Naive thymus-derived CD8-positive, alpha-beta T cell (primary cell): ENCODE measurements at regions not wholly inside any gene's neighbourhood (a gene's known extent, or its start where the extent isn't known, plus 50 kb on each side); places are given as distances from the start of the nearest gene placed in this dataset.

Experiments used
- ATAC-seq, 2 donors: fragments of 150-1000 bp; cut with Tn5 transposase in 1 of 2; sonication (Bioruptor Pico), chemical (Tn5 transposase) in 1 of 2; 1 replicate in 1 of 2; 2 replicates in 1 of 2; pipeline ENCODE4 v1.10.0; 2021; ENCODE audit warnings: mild to moderate bottlenecking in 2 of 2, moderate library complexity in 2 of 2
- POLR2A ChIA-PET: fragments of 350-600 bp; sonication (Branson Sonifier 250); formaldehyde crosslinking; loops from one replicate; lab custom pipeline; 2021; ENCODE audit warnings: antibody characterized with exemption; lab: Charles Lee
- DNase-seq, 10 donors: peaks; one replicate each; pipeline versions ENCODE4 v3.0.0 to v3.0.0-alpha.2; 2020 to 2022
- H3K27ac Mint-ChIP-seq, 10 donors: one replicate each; pipeline ENCODE4 v1.8.0; 2020 to 2022; ENCODE audit warnings: mild to moderate bottlenecking in 10 of 10, mixed read lengths in 10 of 10, moderate library complexity in 4 of 10, inconsistent platforms in 1 of 10
- H3K27me3 Mint-ChIP-seq, 5 donors: one replicate each; pipeline ENCODE4 v1.8.0; 2021 to 2022; ENCODE audit warnings: mixed read lengths in 5 of 5
- H3K36me3 Mint-ChIP-seq, 3 donors: one replicate each; pipeline ENCODE4 v1.8.0; 2020 to 2022; ENCODE audit warnings: mixed read lengths in 3 of 3, mild to moderate bottlenecking in 2 of 3, inconsistent platforms in 1 of 3
- H3K4me1 Mint-ChIP-seq, 4 donors: one replicate each; pipeline ENCODE4 v1.8.0; 2021 to 2022; ENCODE audit warnings: mixed read lengths in 4 of 4
- H3K4me3 Mint-ChIP-seq, 10 donors: one replicate each; pipeline ENCODE4 v1.8.0; 2020 to 2022; ENCODE audit warnings: mild to moderate bottlenecking in 10 of 10, mixed read lengths in 10 of 10, moderate library complexity in 6 of 10, inconsistent platforms in 1 of 10
- H3K9me3 Mint-ChIP-seq, 9 donors: one replicate each; pipeline ENCODE4 v1.8.0; 2020 to 2022; ENCODE audit warnings: mixed read lengths in 9 of 9, mild to moderate bottlenecking in 3 of 9, inconsistent platforms in 1 of 9, moderate library complexity in 1 of 9

GRCh38 chr16:11439790-11440656 is 94.8 kb downstream of the RMI2 start:
- H3K9me3 Mint-ChIP-seq, result peaks cover 0 to 22% (median 11%) of the 10 kb centered on the region in 9 donors
- peak overlapping the region in 1 of 10 donors; percentile 62 for H3K27ac Mint-ChIP-seq
- H3K4me3 Mint-ChIP-seq, result no peak overlapping the region
- H3K36me3 Mint-ChIP-seq, result peaks cover 2 to 20% (median 6%) of the 10 kb centered on the region in 3 donors
- ATAC-seq (no peak), DNase-seq (no peak)
- H3K27me3 Mint-ChIP-seq, result peaks cover 0 to 3% (median 0%) of the 10 kb centered on the region in 5 donors
- no peaks in the 10 kb centered on the region for H3K4me1 Mint-ChIP-seq
- POLR2A ChIA-PET, result no interaction called here

- ATAC-seq, result no peak
- no peaks in the 10 kb centered on the region for H3K4me1 Mint-ChIP-seq
- DNase-seq, result no peak
- H3K36me3 Mint-ChIP-seq, result peaks cover 2 to 20% (median 6%) of the 10 kb centered on the region in 3 donors
- H3K27me3 Mint-ChIP-seq, result peaks cover 0 to 3% (median 0%) of the 10 kb centered on the region in 5 donors
- no peak overlapping the region for H3K4me3 Mint-ChIP-seq
- POLR2A ChIA-PET, result no interaction called here
- H3K9me3 Mint-ChIP-seq, result peaks cover 0 to 22% (median 11%) of the 10 kb centered on the region in 9 donors
- no peak overlapping the region for H3K27ac Mint-ChIP-seq
Measured at GRCh38 chr16:11440657-11441012, 95.4 kb downstream of the RMI2 start.

GRCh38 chr16:11445486-11445885 is 100.2 kb downstream of the RMI2 start:
- Mint-ChIP-seq H3K36me3 (peaks cover 0 to 13% (median 6%) of the 10 kb centered on the region in 3 donors), H3K4me3 (no peak overlapping the region), H3K9me3 (peaks cover 0 to 13% (median 5%) of the 10 kb centered on the region in 9 donors), H3K4me1 (peaks cover 0 to 2% (median 0%) of the 10 kb centered on the region in 4 donors), H3K27ac (peak overlapping the region in 1 of 10 donors; percentile 43), H3K27me3 (no peaks in the 10 kb centered on the region)
- POLR2A ChIA-PET, result no interaction called here
- DNase-seq, result no peak
- ATAC-seq, result no peak

- no peak overlapping the region for H3K27ac Mint-ChIP-seq
- POLR2A ChIA-PET, result no interaction called here
- H3K4me3 Mint-ChIP-seq, result no peak overlapping the region
- no peaks in the 10 kb centered on the region for H3K27me3 Mint-ChIP-seq
- peaks cover 0 to 2% (median 0%) of the 10 kb centered on the region in 4 donors for H3K4me1 Mint-ChIP-seq
- peaks cover 0 to 1% (median 1%) of the 10 kb centered on the region in 3 donors for H3K36me3 Mint-ChIP-seq
- ATAC-seq (no peak), DNase-seq (no peak)
- H3K9me3 Mint-ChIP-seq, result peaks cover 0 to 1% (median 0%) of the 10 kb centered on the region in 9 donors
Measured at GRCh38 chr16:11446566-11447119, 101.4 kb downstream of the RMI2 start.

- Mint-ChIP-seq H3K27ac (no peak overlapping the region), H3K36me3 (no peaks in the 10 kb centered on the region), H3K9me3 (no peaks in the 10 kb centered on the region), H3K4me3 (no peak overlapping the region), H3K4me1 (peaks cover 0 to 2% (median 0%) of the 10 kb centered on the region in 4 donors), H3K27me3 (no peaks in the 10 kb centered on the region)
- POLR2A ChIA-PET, result no interaction called here
- DNase-seq (no peak), ATAC-seq (no peak)
Measured at GRCh38 chr16:11447272-11447671, 102.0 kb downstream of the RMI2 start.

- H3K4me1 Mint-ChIP-seq, result peaks cover 0 to 2% (median 0%) of the 10 kb centered on the region in 4 donors
- no peak for DNase-seq
- ATAC-seq, result no peak
- no peaks in the 10 kb centered on the region for H3K36me3 Mint-ChIP-seq
- H3K27ac Mint-ChIP-seq, result no peak overlapping the region
- POLR2A ChIA-PET, result no interaction called here
- H3K9me3 Mint-ChIP-seq, result no peaks in the 10 kb centered on the region
- no peaks in the 10 kb centered on the region for H3K27me3 Mint-ChIP-seq
- no peak overlapping the region for H3K4me3 Mint-ChIP-seq
Measured at GRCh38 chr16:11447836-11448235, 102.6 kb downstream of the RMI2 start.

- no peaks in the 10 kb centered on the region for H3K36me3 Mint-ChIP-seq
- POLR2A ChIA-PET, result no interaction called here
Measured at GRCh38 chr16:11448796-11449416, 103.6 kb downstream of the RMI2 start.

GRCh38 chr16:11449716-11450115 is 104.5 kb downstream of the RMI2 start:
- H3K27me3 Mint-ChIP-seq, result no peaks in the 10 kb centered on the region
- H3K9me3 Mint-ChIP-seq, result peaks cover 0 to 3% (median 0%) of the 10 kb centered on the region in 9 donors
- no peak for DNase-seq
- peaks cover 3 to 5% (median 3%) of the 10 kb centered on the region in 3 donors for H3K36me3 Mint-ChIP-seq
- H3K4me1 Mint-ChIP-seq, result peaks cover 0 to 2% (median 0%) of the 10 kb centered on the region in 4 donors
- no peak overlapping the region for H3K27ac Mint-ChIP-seq
- no peak for ATAC-seq
- no peak overlapping the region for H3K4me3 Mint-ChIP-seq
- POLR2A ChIA-PET, result no interaction called here

More at GRCh38 chr16:11448796-11449416, 103.6 kb downstream of the RMI2 start:
- H3K27ac Mint-ChIP-seq, result peak overlapping the region in 1 of 10 donors; percentile 73
- no peak for ATAC-seq
- DNase-seq, result no peak
- peaks cover 0 to 2% (median 0%) of the 10 kb centered on the region in 4 donors for H3K4me1 Mint-ChIP-seq
- no peaks in the 10 kb centered on the region for H3K9me3 Mint-ChIP-seq
- H3K27me3 Mint-ChIP-seq, result no peaks in the 10 kb centered on the region
- no peak overlapping the region for H3K4me3 Mint-ChIP-seq

GRCh38 chr16:11450136-11450535 is 104.9 kb downstream of the RMI2 start:
- DNase-seq, result no peak
- Mint-ChIP-seq H3K4me3 (no peak overlapping the region), H3K27me3 (no peaks in the 10 kb centered on the region), H3K4me1 (peaks cover 0 to 2% (median 0%) of the 10 kb centered on the region in 4 donors), H3K36me3 (peaks cover 4 to 9% (median 7%) of the 10 kb centered on the region in 3 donors), H3K27ac (no peak overlapping the region), H3K9me3 (peaks cover 0 to 5% (median 0%) of the 10 kb centered on the region in 9 donors)
- ATAC-seq, result no peak
- POLR2A ChIA-PET, result no interaction called here

- H3K4me1 Mint-ChIP-seq, result peaks cover 0 to 2% (median 0%) of the 10 kb centered on the region in 4 donors
- H3K9me3 Mint-ChIP-seq, result peaks cover 0 to 5% (median 0%) of the 10 kb centered on the region in 9 donors
- DNase-seq (no peak), ATAC-seq (no peak)
- peaks cover 7 to 9% (median 9%) of the 10 kb centered on the region in 3 donors for H3K36me3 Mint-ChIP-seq
- H3K27me3 Mint-ChIP-seq, result no peaks in the 10 kb centered on the region
- POLR2A ChIA-PET, result no interaction called here
- no peak overlapping the region for H3K4me3 Mint-ChIP-seq
- H3K27ac Mint-ChIP-seq, result no peak overlapping the region
Measured at GRCh38 chr16:11452298-11452697, 107.0 kb downstream of the RMI2 start.

- POLR2A ChIA-PET, result no interaction called here
- peaks cover 0 to 2% (median 0%) of the 10 kb centered on the region in 4 donors for H3K4me1 Mint-ChIP-seq
- no peak overlapping the region for H3K4me3 Mint-ChIP-seq
Measured at GRCh38 chr16:11452746-11453389, 107.6 kb downstream of the RMI2 start.

GRCh38 chr16:11456741-11457140 is 111.5 kb downstream of the RMI2 start:
- Mint-ChIP-seq H3K4me1 (no peaks in the 10 kb centered on the region), H3K27ac (peak overlapping the region in 1 of 10 donors; percentile 1), H3K9me3 (peaks cover 0 to 5% (median 0%) of the 10 kb centered on the region in 9 donors), H3K27me3 (no peaks in the 10 kb centered on the region), H3K36me3 (peaks cover 9% of the 10 kb centered on the region in 3 donors), H3K4me3 (no peak overlapping the region)
- DNase-seq, result no peak
- POLR2A ChIA-PET, result no interaction called here
- no peak for ATAC-seq

More at GRCh38 chr16:11452746-11453389, 107.6 kb downstream of the RMI2 start:
- Mint-ChIP-seq H3K27me3 (no peaks in the 10 kb centered on the region), H3K36me3 (peaks cover 7 to 9% (median 9%) of the 10 kb centered on the region in 3 donors), H3K9me3 (peaks cover 0 to 5% (median 0%) of the 10 kb centered on the region in 9 donors), H3K27ac (peak overlapping the region in 1 of 10 donors; percentile 28)
- DNase-seq, result no peak
- no peak for ATAC-seq
